GM12865 (cell line): ENCODE measurements at regions not wholly inside any gene's neighbourhood (a gene's known extent, or its start where the extent isn't known, plus 50 kb on each side); places are given as distances from the start of the nearest gene placed in this dataset.

Experiments
- DNase-seq: peaks from one replicate; pipeline ENCODE4 v3.0.0; 2010; ENCODE audit warnings: low read depth
- H3K4me3 ChIP-seq: 2 replicates; pipeline ENCODE4 v1.5.1; 2011; ENCODE audit warnings: mild to moderate bottlenecking, low read depth, low read length, control low read depth
- CTCF ChIP-seq: IDR thresholded peaks from 2 replicates; pipeline ENCODE4 v1.5.1; 2011; ENCODE audit warnings: low read length, control low read depth, low read depth, inconsistent platforms; ENCODE audit not compliant: insufficient read depth; ENCODE audit errors: missing control alignments

DNA sequence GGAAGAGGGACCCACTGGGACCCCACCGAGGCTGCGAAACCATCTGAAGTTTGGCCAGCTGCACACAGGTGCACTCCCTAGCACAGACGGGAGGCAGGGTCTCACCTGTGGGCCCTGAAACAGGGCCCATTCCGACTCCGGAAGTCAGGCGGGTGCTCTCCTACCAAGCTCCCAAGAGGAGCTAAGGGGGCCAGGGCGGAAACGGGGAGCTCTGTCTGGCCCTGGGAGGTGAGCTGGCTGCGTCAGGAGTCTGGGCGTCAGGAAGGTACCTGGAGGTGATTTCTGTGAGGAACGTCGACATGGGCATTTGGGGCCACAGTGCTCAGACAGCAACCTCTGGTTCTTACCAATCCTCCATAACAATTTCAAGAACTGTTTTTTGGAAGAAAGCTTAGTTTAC is 411.7 kb downstream of the TCERG1L start:
- no peak for DNase-seq
- no peak overlapping the region for H3K4me3 ChIP-seq
- TF ChIP-seq CTCF, result no peak

GRCh38 chr10:130900441-130901160 is 410.9 kb downstream of the TCERG1L start:
- no peak overlapping the region for H3K4me3 ChIP-seq
- no peak for TF ChIP-seq CTCF
- no peak for DNase-seq

- H3K4me3 ChIP-seq, result no peak overlapping the region
- DNase-seq, result no peak
- TF ChIP-seq CTCF, result no peak
These were observed 410.0 kb downstream of the TCERG1L start for GRCh38 chr10:130901311-130902165.

DNA sequence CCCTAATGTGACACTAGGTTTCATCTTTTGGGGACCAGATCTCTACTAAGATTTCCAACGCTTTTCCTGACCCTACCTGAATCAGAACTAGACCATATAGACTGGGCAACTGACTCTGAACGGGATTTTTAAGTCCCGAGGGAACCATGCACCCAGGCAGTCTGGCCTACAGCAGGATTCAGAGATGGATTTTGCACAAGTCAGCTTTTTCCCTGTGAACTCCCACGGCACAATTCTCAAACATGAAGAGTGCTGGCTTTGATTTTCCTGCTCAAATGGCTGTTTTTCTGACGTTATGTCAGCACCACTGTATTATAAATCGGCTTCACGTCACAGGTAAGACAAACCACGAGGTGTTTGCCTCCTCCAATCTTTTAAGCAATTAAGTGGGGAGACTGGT is 409.1 kb downstream of the TCERG1L start:
- no peak for DNase-seq
- no peak overlapping the region for H3K4me3 ChIP-seq
- TF ChIP-seq CTCF, result no peak

DNA sequence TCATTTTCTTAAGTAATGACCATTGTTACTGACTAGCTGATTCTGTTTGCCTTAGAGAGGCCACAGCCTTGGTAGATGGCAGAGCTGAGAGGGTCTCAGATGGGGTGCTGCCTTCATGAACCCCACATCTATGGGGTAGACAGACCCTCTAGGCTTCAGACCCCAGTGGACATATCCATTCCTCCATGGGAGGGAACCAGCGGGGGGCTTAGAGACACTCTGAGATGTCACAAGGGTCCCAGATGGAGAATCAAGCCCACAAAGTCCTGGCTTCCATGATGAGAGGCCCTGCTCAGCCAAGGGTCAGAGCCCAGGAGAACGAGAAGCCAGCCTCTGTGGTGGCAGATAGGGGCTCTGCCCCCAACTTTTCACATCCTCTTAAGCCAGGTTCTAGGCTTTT is 408.6 kb downstream of the TCERG1L start:
- TF ChIP-seq CTCF, result no peak
- DNase-seq, result no peak
- H3K4me3 ChIP-seq, result no peak overlapping the region

GRCh38 chr10:130904676-130905075 is 406.8 kb downstream of the TCERG1L start:
- no peak for DNase-seq
- TF ChIP-seq CTCF, result no peak
- no peak overlapping the region for H3K4me3 ChIP-seq
